Adrenal gland (tissue), 5 donors: ENCODE measurements at regions not wholly inside any gene's neighbourhood (a gene's known extent, or its start where the extent isn't known, plus 50 kb on each side); places are given as distances from the start of the nearest gene placed in this dataset.

Source experiments
- CTCF ChIP-seq, 6 experiments: fragments of 450-650 bp in 4 of 6; fragments of 200-600 bp in 2 of 6; sonication (generic) in 1 of 6; IDR thresholded peaks; 1 replicate in 5 of 6; 2 replicates in 1 of 6; pipeline versions ENCODE4 v1.5.1 to v1.8.0; 2016 to 2021; ENCODE audit warnings: antibody characterized with exemption in 6 of 6, mild to moderate bottlenecking in 2 of 6, moderate library complexity in 1 of 6
- POLR2A ChIP-seq, 2 donors: fragments of 450-650 bp; IDR thresholded peaks; one replicate each; pipeline ENCODE4 v1.6.1; 2017; ENCODE audit warnings: antibody characterized with exemption in 2 of 2, mild to moderate bottlenecking in 2 of 2, moderate library complexity in 1 of 2
- donor health status: DM: no; HTN: no; CAD: no.

GRCh38 chr16:5668553-5668952 is 571.0 kb upstream of the EEF2KMT start:
- no peak for TF ChIP-seq POLR2A (IDR thresholded peaks at IDR 0.05)
- no peak for TF ChIP-seq CTCF (IDR thresholded peaks at IDR 0.05)
